Mesenchymal stem cell (in vitro differentiated cells and primary cell): ENCODE measurements at regions not wholly inside any gene's neighbourhood (a gene's known extent, or its start where the extent isn't known, plus 50 kb on each side); places are given as distances from the start of the nearest gene placed in this dataset.
A peak's percentile ranks its signal among the peaks of the same experiment; 100 is the strongest.

Experiments
- DNase-seq: peaks from one replicate; pipeline ENCODE4 v3.0.0-alpha.2; 2013
- H2AFZ ChIP-seq: one replicate; pipeline ENCODE4 v1.6.1; 2013; ENCODE audit warnings: low read depth, mild to moderate bottlenecking, control low read depth, inconsistent platforms, low read length, moderate library complexity
- H2AK5ac ChIP-seq: 2 replicates; pipeline ENCODE4 v1.6.1; 2013; ENCODE audit warnings: low read length, moderate library complexity, mild to moderate bottlenecking, inconsistent platforms; ENCODE audit not compliant: severe bottlenecking
- H2BK120ac ChIP-seq: one replicate; pipeline ENCODE4 v1.6.1; 2013; ENCODE audit warnings: low read depth, mild to moderate bottlenecking, inconsistent platforms, low read length, moderate library complexity
- H2BK12ac ChIP-seq, 2 experiments: one replicate each; pipeline ENCODE4 v1.6.1; 2013; ENCODE audit warnings: inconsistent platforms in 2 of 2, low read length in 2 of 2, mild to moderate bottlenecking in 2 of 2, moderate library complexity in 2 of 2, control low read depth in 1 of 2
- H2BK15ac ChIP-seq: one replicate; pipeline ENCODE4 v1.6.1; 2013; ENCODE audit warnings: mild to moderate bottlenecking, low read depth, inconsistent platforms; ENCODE audit not compliant: poor library complexity, severe bottlenecking
- H2BK5ac ChIP-seq: 2 replicates; pipeline ENCODE4 v1.6.1; 2013; ENCODE audit warnings: low read depth, mild to moderate bottlenecking, low read length, control low read depth, inconsistent platforms; ENCODE audit not compliant: poor library complexity, severe bottlenecking
- H3K14ac ChIP-seq, 2 experiments: one replicate each; pipeline ENCODE4 v1.6.1; 2013; ENCODE audit warnings: inconsistent platforms in 2 of 2, low read length in 2 of 2, control low read depth in 1 of 2, mild to moderate bottlenecking in 1 of 2, moderate library complexity in 1 of 2
- H3K18ac ChIP-seq, 2 experiments: one replicate each; pipeline ENCODE4 v1.6.1; 2013; ENCODE audit warnings: inconsistent platforms in 2 of 2, low read length in 2 of 2, control low read depth in 1 of 2, low read depth in 1 of 2, mild to moderate bottlenecking in 1 of 2
- H3K23ac ChIP-seq, 2 experiments: one replicate each; pipeline ENCODE4 v1.6.1; 2013; ENCODE audit warnings: inconsistent platforms in 2 of 2, low read length in 2 of 2, mild to moderate bottlenecking in 2 of 2, moderate library complexity in 2 of 2, control low read depth in 1 of 2
- H3K27ac ChIP-seq: 2 replicates; pipeline ENCODE4 v1.5.1; 2013; ENCODE audit warnings: mild to moderate bottlenecking, moderate library complexity, low read length, control low read depth, inconsistent platforms; ENCODE audit not compliant: poor library complexity, severe bottlenecking
- H3K27me3 ChIP-seq, 2 experiments: 2 replicates each; pipeline versions ENCODE4 v1.6.1 to v1.7.0; 2013; ENCODE audit warnings: low read length in 2 of 2, mild to moderate bottlenecking in 2 of 2, moderate library complexity in 2 of 2, control low read depth in 1 of 2, inconsistent platforms in 1 of 2; ENCODE audit not compliant: control insufficient read depth in 1 of 2, insufficient read depth in 1 of 2
- H3K36me3 ChIP-seq, 2 experiments: 2 replicates each; pipeline versions ENCODE4 v1.6.1 to v1.7.0; 2013; ENCODE audit warnings: low read length in 2 of 2, control low read depth in 1 of 2, inconsistent platforms in 1 of 2, low read depth in 1 of 2, mild to moderate bottlenecking in 1 of 2; ENCODE audit not compliant: insufficient read depth in 2 of 2, control insufficient read depth in 1 of 2
- H3K4ac ChIP-seq, 2 experiments: one replicate each; pipeline ENCODE4 v1.6.1; 2013; ENCODE audit warnings: inconsistent platforms in 2 of 2, low read length in 2 of 2, mild to moderate bottlenecking in 2 of 2, moderate library complexity in 2 of 2, control low read depth in 1 of 2, low read depth in 1 of 2
- H3K4me1 ChIP-seq: 2 replicates; pipeline ENCODE4 v1.6.1; 2013; ENCODE audit warnings: low read depth, low read length, control low read depth; ENCODE audit not compliant: control insufficient read depth, insufficient read depth
- H3K4me2 ChIP-seq: 2 replicates; pipeline ENCODE4 v1.6.1; 2013; ENCODE audit warnings: low read length, mild to moderate bottlenecking, inconsistent platforms; ENCODE audit not compliant: poor library complexity, severe bottlenecking
- H3K4me3 ChIP-seq, 2 experiments: 2 replicates each; pipeline versions ENCODE4 v1.5.1 to v1.7.0; 2013; ENCODE audit warnings: low read length in 2 of 2, mild to moderate bottlenecking in 2 of 2, control low read depth in 1 of 2, low read depth in 1 of 2; ENCODE audit not compliant: insufficient read depth in 1 of 2
- H3K79me1 ChIP-seq: replicated peaks from 2 replicates; pipeline ENCODE4 v1.6.1; 2013; ENCODE audit warnings: mild to moderate bottlenecking, control low read depth, low read length, inconsistent platforms; ENCODE audit not compliant: poor library complexity, severe bottlenecking
- H3K9ac ChIP-seq: 2 replicates; pipeline ENCODE4 v1.7.0; 2013; ENCODE audit warnings: mild to moderate bottlenecking, low read length, moderate library complexity
- H3K9me3 ChIP-seq: 2 replicates; pipeline ENCODE4 v1.7.0; 2013; ENCODE audit warnings: mild to moderate bottlenecking, low read length; ENCODE audit not compliant: control insufficient read depth
- H4K8ac ChIP-seq: one replicate; pipeline ENCODE4 v1.6.1; 2013; ENCODE audit warnings: inconsistent platforms, mild to moderate bottlenecking, low read length, moderate library complexity
- H4K91ac ChIP-seq: one replicate; pipeline ENCODE4 v1.6.1; 2013; ENCODE audit warnings: mild to moderate bottlenecking, low read length, inconsistent platforms
- WGBS: methylation state at CpG from one replicate; pipeline ENCODE4 v1.1.7; 2013; ENCODE audit warnings: mixed read lengths; 5-methylcytosine and 5-hydroxymethylcytosine counted together

GRCh38 chr10:124160176-124160575, 66.8 kb upstream of the CHST15 start:
- H3K79me1 ChIP-seq = no peaks in the 10 kb centered on the region
- no peak overlapping the region for H3K4me3 ChIP-seq
- no peak overlapping the region for H3K18ac ChIP-seq
- no peak overlapping the region for H3K14ac ChIP-seq
- H2AFZ ChIP-seq = no peak overlapping the region
- peak overlapping the region in 1 of 2 experiments; percentile 11 for H2BK12ac ChIP-seq
- DNase-seq = no peak
- no peaks in the 10 kb centered on the region for H3K9me3 ChIP-seq
- H2BK120ac ChIP-seq = no peak overlapping the region
- peak overlapping the region; percentile 11 for H2AK5ac ChIP-seq
- H3K36me3 ChIP-seq = no peaks in the 10 kb centered on the region
- peaks cover 26% of the 10 kb centered on the region for H3K4me1 ChIP-seq
- no peak overlapping the region for H2BK15ac ChIP-seq
- peaks cover 0 to 34% of the 10 kb centered on the region in 2 experiments for H3K27me3 ChIP-seq
- H2BK5ac ChIP-seq = no peak overlapping the region
- no peak overlapping the region for H4K8ac ChIP-seq
- H3K4me2 ChIP-seq = no peak overlapping the region
- no peak overlapping the region for H3K23ac ChIP-seq
- H3K9ac ChIP-seq = no peak overlapping the region
- WGBS = 74% methylated on average over 10 of the region's 10 CpGs
- H3K4ac ChIP-seq = no peak overlapping the region
- H3K27ac ChIP-seq = no peak overlapping the region
- H4K91ac ChIP-seq = no peak overlapping the region

- H3K23ac ChIP-seq = no peak overlapping the region
- peaks cover 0 to 3% of the 10 kb centered on the region in 2 experiments for H3K36me3 ChIP-seq
- no peak overlapping the region for H2BK15ac ChIP-seq
- no peak overlapping the region for H3K4ac ChIP-seq
- no peak overlapping the region for H3K14ac ChIP-seq
- H3K18ac ChIP-seq = no peak overlapping the region
- no peak overlapping the region for H3K27ac ChIP-seq
- H2AFZ ChIP-seq = no peak overlapping the region
- 70% methylated on average over 5 of the region's 5 CpGs for WGBS
- H2BK12ac ChIP-seq = no peak overlapping the region
- H3K4me1 ChIP-seq = peaks cover 36% of the 10 kb centered on the region
- H2AK5ac ChIP-seq = peak overlapping the region; percentile 65
- H4K91ac ChIP-seq = no peak overlapping the region
- no peak overlapping the region for H3K9ac ChIP-seq
- H2BK5ac ChIP-seq = no peak overlapping the region
- no peaks in the 10 kb centered on the region for H3K79me1 ChIP-seq
- no peak for DNase-seq
- H3K27me3 ChIP-seq = peaks cover 0 to 34% of the 10 kb centered on the region in 2 experiments
- no peaks in the 10 kb centered on the region for H3K9me3 ChIP-seq
- H3K4me2 ChIP-seq = no peak overlapping the region
- no peak overlapping the region for H4K8ac ChIP-seq
- H2BK120ac ChIP-seq = no peak overlapping the region
- H3K4me3 ChIP-seq = no peak overlapping the region
Measured at GRCh38 chr10:124159153-124159552, 65.8 kb upstream of the CHST15 start.

GRCh38 chr10:124158592-124158991, 65.2 kb upstream of the CHST15 start:
- no peak overlapping the region for H2BK15ac ChIP-seq
- H2BK120ac ChIP-seq = no peak overlapping the region

GRCh38 chr10:124157271-124157681, 63.9 kb upstream of the CHST15 start:
- no peak overlapping the region for H3K4me3 ChIP-seq
- peaks cover 0 to 32% of the 10 kb centered on the region in 2 experiments for H3K27me3 ChIP-seq
- H3K9ac ChIP-seq = no peak overlapping the region
- H2BK15ac ChIP-seq = no peak overlapping the region
- 35% methylated on average over 4 of the region's 4 CpGs for WGBS
- peaks cover 0 to 3% of the 10 kb centered on the region in 2 experiments for H3K36me3 ChIP-seq
- H3K4me2 ChIP-seq = no peak overlapping the region
- H2BK120ac ChIP-seq = no peak overlapping the region
- H3K4me1 ChIP-seq = peaks cover 53% of the 10 kb centered on the region
- H3K9me3 ChIP-seq = no peaks in the 10 kb centered on the region
- H2BK12ac ChIP-seq = peak overlapping the region in 1 of 2 experiments; percentile 31
- H3K18ac ChIP-seq = peak overlapping the region in 1 of 2 experiments; percentile 23
- no peak overlapping the region for H2AFZ ChIP-seq
- H3K4ac ChIP-seq = peak overlapping the region in 1 of 2 experiments; percentile 16
- H2AK5ac ChIP-seq = peak overlapping the region; percentile 94
- peak overlapping the region; percentile 91 for H3K27ac ChIP-seq
- no peak overlapping the region for H3K23ac ChIP-seq
- peak overlapping the region; percentile 37 for H2BK5ac ChIP-seq
- no peak overlapping the region for H4K8ac ChIP-seq
- H3K79me1 ChIP-seq = no peaks in the 10 kb centered on the region
- peak; percentile 39 for DNase-seq
- H3K14ac ChIP-seq = peak overlapping the region in 1 of 2 experiments; percentile 66
- H4K91ac ChIP-seq = no peak overlapping the region

More at GRCh38 chr10:124158592-124158991, 65.2 kb upstream of the CHST15 start:
- no peaks in the 10 kb centered on the region for H3K79me1 ChIP-seq
- peak overlapping the region; percentile 65 for H2AK5ac ChIP-seq
- WGBS = 95% methylated on average over 8 of the region's 8 CpGs
- peaks cover 0 to 3% of the 10 kb centered on the region in 2 experiments for H3K36me3 ChIP-seq
- no peak overlapping the region for H2AFZ ChIP-seq
- H2BK5ac ChIP-seq = no peak overlapping the region
- H4K91ac ChIP-seq = no peak overlapping the region
- H4K8ac ChIP-seq = no peak overlapping the region
- H3K14ac ChIP-seq = no peak overlapping the region
- peaks cover 0 to 34% of the 10 kb centered on the region in 2 experiments for H3K27me3 ChIP-seq
- DNase-seq = no peak
- H3K4me2 ChIP-seq = no peak overlapping the region
- H2BK12ac ChIP-seq = no peak overlapping the region
- H3K9ac ChIP-seq = no peak overlapping the region
- H3K18ac ChIP-seq = no peak overlapping the region
- H3K9me3 ChIP-seq = no peaks in the 10 kb centered on the region
- H3K4ac ChIP-seq = no peak overlapping the region
- H3K27ac ChIP-seq = no peak overlapping the region
- no peak overlapping the region for H3K23ac ChIP-seq
- H3K4me3 ChIP-seq = no peak overlapping the region
- peaks cover 41% of the 10 kb centered on the region for H3K4me1 ChIP-seq
